MCF 10A (cell line): ENCODE measurements at regions not wholly inside any gene's neighbourhood (a gene's known extent, or its start where the extent isn't known, plus 50 kb on each side); places are given as distances from the start of the nearest gene placed in this dataset.

ENCODE experiments used
- BruUV-seq: library from RNA; stranded (reverse); fragments of 400-500 nt; replicated peaks from 2 replicates; lab custom pipeline; 2021; lab: Mats Ljungman, UMichigan
- CTCF ChIA-PET: fragments of 300-600 bp; sonication (Branson Sonifier 250); formaldehyde crosslinking; extraction: SDS; loops from one replicate; lab custom pipeline; 2021; ENCODE audit warnings: antibody characterized with exemption, inconsistent platforms; lab: Yijun Ruan, JAX
- POLR2A ChIA-PET: fragments of 300-600, 350-650 bp; sonication (Branson Sonifier 250); formaldehyde crosslinking; extraction: SDS; loops from one replicate; lab custom pipeline; 2020; ENCODE audit warnings: antibody characterized with exemption, inconsistent platforms; lab: Yijun Ruan, JAX
- DNase-seq: peaks from one replicate; pipeline ENCODE4 v3.0.0-alpha.2; 2018; ENCODE audit not compliant: unreplicated experiment
- H3K27ac Mint-ChIP-seq: one replicate; pipeline ENCODE4 v1.8.0; 2022; ENCODE audit warnings: mild to moderate bottlenecking, low read depth, mixed read lengths; ENCODE audit not compliant: unreplicated experiment
- H3K27me3 Mint-ChIP-seq: one replicate; pipeline ENCODE4 v1.8.0; 2022; ENCODE audit warnings: mixed read lengths; ENCODE audit not compliant: insufficient read depth, unreplicated experiment
- H3K36me3 Mint-ChIP-seq: one replicate; pipeline ENCODE4 v1.8.0; 2022; ENCODE audit warnings: mild to moderate bottlenecking, moderate library complexity, mixed read lengths; ENCODE audit not compliant: insufficient read depth, unreplicated experiment
- H3K4me1 Mint-ChIP-seq: one replicate; pipeline ENCODE4 v1.8.0; 2022; ENCODE audit warnings: mixed read lengths; ENCODE audit not compliant: insufficient read depth, unreplicated experiment
- H3K4me3 Mint-ChIP-seq: one replicate; pipeline ENCODE4 v1.8.0; 2022; ENCODE audit warnings: mild to moderate bottlenecking, moderate library complexity, mixed read lengths; ENCODE audit not compliant: unreplicated experiment
- H3K9me3 Mint-ChIP-seq: one replicate; pipeline ENCODE4 v1.8.0; 2022; ENCODE audit warnings: mixed read lengths; ENCODE audit not compliant: unreplicated experiment
- intact Hi-C: fragments of 100-400 bp; cut with micrococcal nuclease; formaldehyde crosslinking; loops from 2 replicates; pipeline ENCODE4 v1.14.1; 2022
- TF ChIP-seq, protein P1 (sequence below): fragments of 200-600 bp; IDR thresholded peaks from one replicate; pipeline ENCODE4 v1.8.0; 2022; ENCODE audit warnings: antibody characterized with exemption, mild to moderate bottlenecking; ENCODE audit not compliant: unreplicated experiment

DNA sequence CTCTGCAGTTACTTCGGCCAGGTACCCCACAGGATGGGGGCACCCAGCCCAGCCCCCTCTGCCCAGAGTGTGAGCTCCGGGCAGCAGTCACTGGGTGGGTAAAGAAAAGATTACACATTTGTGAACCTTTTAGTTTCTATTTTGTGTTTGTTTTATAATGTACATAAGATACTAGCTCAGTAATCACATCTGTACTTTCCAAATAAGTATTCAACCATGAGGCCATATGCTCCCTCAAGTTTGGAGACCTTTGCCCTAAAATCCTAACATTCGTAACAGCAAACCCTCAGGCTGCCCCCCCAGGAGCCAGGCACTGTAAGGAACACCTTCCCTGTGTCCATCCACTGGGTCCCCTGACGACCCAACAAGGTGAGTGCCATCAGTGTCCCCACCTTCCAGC is 68.3 kb upstream of the SLC6A6 start:
- Mint-ChIP-seq H3K36me3 (no peaks in the 10 kb centered on the region), H3K4me3 (no peak overlapping the region), H3K9me3 (no peaks in the 10 kb centered on the region), H3K27me3 (peaks cover 19% of the 10 kb centered on the region), H3K4me1 (peaks cover 6% of the 10 kb centered on the region), H3K27ac (no peak overlapping the region)
- CTCF ChIA-PET: interaction anchor here (1.6 kb wide), 1 partner anchor 131 kb away, joined by 4 read pairs; no protein-coding TSS in a partner anchor
- no TSS peak for BruUV-seq
- no peak for DNase-seq
- POLR2A ChIA-PET: no interaction called here
- intact Hi-C loops: no loop called here
- TF ChIP-seq, protein P1, sequence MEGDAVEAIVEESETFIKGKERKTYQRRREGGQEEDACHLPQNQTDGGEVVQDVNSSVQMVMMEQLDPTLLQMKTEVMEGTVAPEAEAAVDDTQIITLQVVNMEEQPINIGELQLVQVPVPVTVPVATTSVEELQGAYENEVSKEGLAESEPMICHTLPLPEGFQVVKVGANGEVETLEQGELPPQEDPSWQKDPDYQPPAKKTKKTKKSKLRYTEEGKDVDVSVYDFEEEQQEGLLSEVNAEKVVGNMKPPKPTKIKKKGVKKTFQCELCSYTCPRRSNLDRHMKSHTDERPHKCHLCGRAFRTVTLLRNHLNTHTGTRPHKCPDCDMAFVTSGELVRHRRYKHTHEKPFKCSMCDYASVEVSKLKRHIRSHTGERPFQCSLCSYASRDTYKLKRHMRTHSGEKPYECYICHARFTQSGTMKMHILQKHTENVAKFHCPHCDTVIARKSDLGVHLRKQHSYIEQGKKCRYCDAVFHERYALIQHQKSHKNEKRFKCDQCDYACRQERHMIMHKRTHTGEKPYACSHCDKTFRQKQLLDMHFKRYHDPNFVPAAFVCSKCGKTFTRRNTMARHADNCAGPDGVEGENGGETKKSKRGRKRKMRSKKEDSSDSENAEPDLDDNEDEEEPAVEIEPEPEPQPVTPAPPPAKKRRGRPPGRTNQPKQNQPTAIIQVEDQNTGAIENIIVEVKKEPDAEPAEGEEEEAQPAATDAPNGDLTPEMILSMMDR: no peak

DNA sequence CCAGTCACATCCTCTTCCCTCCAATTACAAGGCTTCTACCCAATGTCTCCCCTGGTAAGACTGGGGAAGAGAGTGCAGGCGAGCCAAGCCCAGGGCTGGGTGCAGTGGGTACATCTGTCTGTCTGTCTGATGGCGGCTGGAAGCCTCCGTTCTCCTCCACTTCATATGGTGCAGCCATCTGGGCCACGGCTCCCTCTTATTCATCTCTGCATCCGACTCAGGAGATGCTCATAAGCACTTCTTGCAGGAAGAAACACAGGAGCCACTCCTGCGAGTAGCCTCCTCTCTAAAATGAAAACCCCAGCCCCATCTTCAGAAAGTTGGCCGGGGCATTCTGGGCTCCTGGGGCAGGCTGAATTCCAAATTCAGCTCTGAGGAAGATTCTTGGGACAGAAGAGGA is 67.5 kb upstream of the SLC6A6 start:
- H3K4me1 Mint-ChIP-seq: peaks cover 6% of the 10 kb centered on the region
- H3K4me3 Mint-ChIP-seq: no peak overlapping the region
- H3K27me3 Mint-ChIP-seq: peaks cover 19% of the 10 kb centered on the region
- POLR2A ChIA-PET: no interaction called here
- no peaks in the 10 kb centered on the region for H3K36me3 Mint-ChIP-seq
- DNase-seq: no peak
- no peak overlapping the region for H3K27ac Mint-ChIP-seq
- TF ChIP-seq, protein P1: no peak
- no TSS peak for BruUV-seq
- no peaks in the 10 kb centered on the region for H3K9me3 Mint-ChIP-seq
- CTCF ChIA-PET: interaction anchor here (0.5 to 1.6 kb wide), 2 partner anchors 132 to 1072 kb away, joined by 3 to 4 read pairs; no protein-coding TSS in a partner anchor
- intact Hi-C loops: no loop called here

DNA sequence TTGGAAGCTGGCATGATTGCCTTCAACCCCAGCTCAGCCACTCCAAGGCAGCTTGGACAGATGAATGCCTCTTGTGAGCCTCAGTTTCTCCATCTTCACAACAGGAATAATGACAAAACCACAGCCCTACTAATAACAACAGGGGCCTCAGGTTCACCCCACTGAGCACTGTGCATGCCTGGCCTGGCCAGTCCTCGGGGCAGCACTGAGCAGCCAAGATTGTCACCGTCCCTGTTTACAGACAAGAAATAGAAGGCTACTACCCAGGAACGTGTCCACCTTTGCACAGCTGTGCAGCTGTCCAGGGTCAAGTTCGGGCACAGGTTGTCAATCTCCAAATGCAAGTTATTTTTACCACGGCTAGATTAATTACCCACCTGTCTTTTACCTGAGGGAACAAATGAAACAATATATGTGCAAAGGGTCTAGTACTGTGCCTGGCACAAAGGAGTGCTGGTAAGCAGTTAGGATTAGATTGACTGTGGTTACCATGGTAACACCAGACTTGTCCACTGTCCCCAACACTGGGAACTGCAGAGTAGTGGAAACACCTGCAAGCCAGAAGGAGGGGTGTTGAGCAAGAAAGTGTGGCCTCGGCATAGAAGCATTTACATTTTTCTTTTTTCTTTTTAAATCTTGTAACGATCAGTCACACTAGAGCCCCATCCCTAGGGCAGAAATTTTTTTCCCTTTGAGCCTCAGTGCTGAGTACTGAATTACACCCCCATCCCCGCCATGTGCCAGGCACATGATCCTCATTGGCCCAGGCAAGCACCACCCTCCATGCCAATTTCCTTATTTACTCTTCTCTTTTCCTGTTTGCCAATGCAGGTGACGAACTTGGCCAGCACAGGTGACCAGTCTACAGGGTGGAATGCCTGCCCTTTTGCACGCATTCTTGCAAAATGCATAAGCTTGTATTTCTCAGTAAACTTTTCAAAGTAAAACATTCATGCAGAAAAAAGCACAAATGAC is 66.3 kb upstream of the SLC6A6 start:
- DNase-seq: peak; percentile 43
- intact Hi-C loops: no loop called here
- H3K4me3 Mint-ChIP-seq: no peak overlapping the region
- BruUV-seq: no TSS peak
- H3K27ac Mint-ChIP-seq: no peak overlapping the region
- ChIA-PET CTCF (interaction anchor here (0.9 to 1.2 kb wide), 3 partner anchors 47 to 74 kb away, joined by 3 to 6 read pairs (median 3); no protein-coding TSS in a partner anchor), POLR2A (no interaction called here)
- TF ChIP-seq, protein P1: no peak
- no peaks in the 10 kb centered on the region for H3K9me3 Mint-ChIP-seq
- H3K4me1 Mint-ChIP-seq: peaks cover 6% of the 10 kb centered on the region
- H3K27me3 Mint-ChIP-seq: peaks cover 19% of the 10 kb centered on the region
- H3K36me3 Mint-ChIP-seq: no peaks in the 10 kb centered on the region
